SK-N-SH (cell line): ENCODE measurements at regions not wholly inside any gene's neighbourhood (a gene's known extent, or its start where the extent isn't known, plus 50 kb on each side); places are given as distances from the start of the nearest gene placed in this dataset.

Experiments used
- EP300 ChIP-seq, 2 experiments: IDR thresholded peaks; 2 replicates each; pipeline versions ENCODE4 v1.4.0 to v1.6.1; 2012; ENCODE audit warnings: borderline replicate concordance in 1 of 2, low read depth in 1 of 2, low read length in 1 of 2
- FOXJ3 ChIP-seq: sonication (generic); formaldehyde crosslinking; IDR thresholded peaks from 2 replicates; pipeline ENCODE4 v1.5.1; 2020; ENCODE audit warnings: mild to moderate bottlenecking, missing genetic modification reagents
- TF ChIP-seq, protein P1 (sequence below): fragments of 200-600 bp; sonication (generic); IDR thresholded peaks from 2 replicates; pipeline ENCODE4 v1.6.1; 2017; ENCODE audit warnings: antibody characterized with exemption, mild to moderate bottlenecking, moderate library complexity
- TF ChIP-seq, protein P2 (sequence below): IDR thresholded peaks from 2 replicates; pipeline ENCODE4 v1.6.1; 2012; ENCODE audit warnings: mild to moderate bottlenecking, low read depth, low read length, moderate library complexity
- TF ChIP-seq, protein P3 (sequence below): fragments of 150-350 bp; IDR thresholded peaks from 2 replicates; pipeline ENCODE4 v1.6.1; 2017; ENCODE audit warnings: antibody characterized with exemption, low read length, low read depth, borderline replicate concordance

DNA sequence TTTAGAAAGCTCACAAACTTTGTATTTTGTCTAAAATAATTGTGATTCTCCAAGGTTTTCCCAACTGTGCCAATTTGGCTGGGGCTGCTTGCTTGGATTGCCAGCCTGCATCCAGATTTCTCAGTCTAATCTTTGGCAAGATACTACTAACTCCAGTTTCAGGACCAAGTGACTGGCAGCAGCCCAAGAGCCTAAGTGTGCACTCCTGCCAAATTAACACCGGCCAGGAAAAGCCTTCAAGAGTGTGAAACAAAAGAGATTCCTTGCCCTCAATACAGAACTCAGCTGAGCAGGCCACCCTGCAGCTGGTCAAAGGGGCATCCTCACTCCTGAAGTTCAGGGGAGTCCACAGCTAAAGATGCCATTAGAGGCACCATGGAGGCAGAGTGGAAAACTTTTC is 589.0 kb upstream of the ACVR2A start:
- TF ChIP-seq, protein P1, sequence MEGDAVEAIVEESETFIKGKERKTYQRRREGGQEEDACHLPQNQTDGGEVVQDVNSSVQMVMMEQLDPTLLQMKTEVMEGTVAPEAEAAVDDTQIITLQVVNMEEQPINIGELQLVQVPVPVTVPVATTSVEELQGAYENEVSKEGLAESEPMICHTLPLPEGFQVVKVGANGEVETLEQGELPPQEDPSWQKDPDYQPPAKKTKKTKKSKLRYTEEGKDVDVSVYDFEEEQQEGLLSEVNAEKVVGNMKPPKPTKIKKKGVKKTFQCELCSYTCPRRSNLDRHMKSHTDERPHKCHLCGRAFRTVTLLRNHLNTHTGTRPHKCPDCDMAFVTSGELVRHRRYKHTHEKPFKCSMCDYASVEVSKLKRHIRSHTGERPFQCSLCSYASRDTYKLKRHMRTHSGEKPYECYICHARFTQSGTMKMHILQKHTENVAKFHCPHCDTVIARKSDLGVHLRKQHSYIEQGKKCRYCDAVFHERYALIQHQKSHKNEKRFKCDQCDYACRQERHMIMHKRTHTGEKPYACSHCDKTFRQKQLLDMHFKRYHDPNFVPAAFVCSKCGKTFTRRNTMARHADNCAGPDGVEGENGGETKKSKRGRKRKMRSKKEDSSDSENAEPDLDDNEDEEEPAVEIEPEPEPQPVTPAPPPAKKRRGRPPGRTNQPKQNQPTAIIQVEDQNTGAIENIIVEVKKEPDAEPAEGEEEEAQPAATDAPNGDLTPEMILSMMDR = no peak
- TF ChIP-seq, protein P2, sequence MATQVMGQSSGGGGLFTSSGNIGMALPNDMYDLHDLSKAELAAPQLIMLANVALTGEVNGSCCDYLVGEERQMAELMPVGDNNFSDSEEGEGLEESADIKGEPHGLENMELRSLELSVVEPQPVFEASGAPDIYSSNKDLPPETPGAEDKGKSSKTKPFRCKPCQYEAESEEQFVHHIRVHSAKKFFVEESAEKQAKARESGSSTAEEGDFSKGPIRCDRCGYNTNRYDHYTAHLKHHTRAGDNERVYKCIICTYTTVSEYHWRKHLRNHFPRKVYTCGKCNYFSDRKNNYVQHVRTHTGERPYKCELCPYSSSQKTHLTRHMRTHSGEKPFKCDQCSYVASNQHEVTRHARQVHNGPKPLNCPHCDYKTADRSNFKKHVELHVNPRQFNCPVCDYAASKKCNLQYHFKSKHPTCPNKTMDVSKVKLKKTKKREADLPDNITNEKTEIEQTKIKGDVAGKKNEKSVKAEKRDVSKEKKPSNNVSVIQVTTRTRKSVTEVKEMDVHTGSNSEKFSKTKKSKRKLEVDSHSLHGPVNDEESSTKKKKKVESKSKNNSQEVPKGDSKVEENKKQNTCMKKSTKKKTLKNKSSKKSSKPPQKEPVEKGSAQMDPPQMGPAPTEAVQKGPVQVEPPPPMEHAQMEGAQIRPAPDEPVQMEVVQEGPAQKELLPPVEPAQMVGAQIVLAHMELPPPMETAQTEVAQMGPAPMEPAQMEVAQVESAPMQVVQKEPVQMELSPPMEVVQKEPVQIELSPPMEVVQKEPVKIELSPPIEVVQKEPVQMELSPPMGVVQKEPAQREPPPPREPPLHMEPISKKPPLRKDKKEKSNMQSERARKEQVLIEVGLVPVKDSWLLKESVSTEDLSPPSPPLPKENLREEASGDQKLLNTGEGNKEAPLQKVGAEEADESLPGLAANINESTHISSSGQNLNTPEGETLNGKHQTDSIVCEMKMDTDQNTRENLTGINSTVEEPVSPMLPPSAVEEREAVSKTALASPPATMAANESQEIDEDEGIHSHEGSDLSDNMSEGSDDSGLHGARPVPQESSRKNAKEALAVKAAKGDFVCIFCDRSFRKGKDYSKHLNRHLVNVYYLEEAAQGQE = no peak
- TF ChIP-seq, protein P3, sequence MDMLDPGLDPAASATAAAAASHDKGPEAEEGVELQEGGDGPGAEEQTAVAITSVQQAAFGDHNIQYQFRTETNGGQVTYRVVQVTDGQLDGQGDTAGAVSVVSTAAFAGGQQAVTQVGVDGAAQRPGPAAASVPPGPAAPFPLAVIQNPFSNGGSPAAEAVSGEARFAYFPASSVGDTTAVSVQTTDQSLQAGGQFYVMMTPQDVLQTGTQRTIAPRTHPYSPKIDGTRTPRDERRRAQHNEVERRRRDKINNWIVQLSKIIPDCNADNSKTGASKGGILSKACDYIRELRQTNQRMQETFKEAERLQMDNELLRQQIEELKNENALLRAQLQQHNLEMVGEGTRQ = no peak
- TF ChIP-seq EP300 (IDR thresholded peaks at IDR 0.05; ENCODE audit: borderline replicate concordance in 1 of 2, low read depth in 1 of 2, low read length in 1 of 2) = no peak
- TF ChIP-seq FOXJ3 (CRISPR knock-in tag) = no peak
